ENCODE measurements at regions not wholly inside any gene's neighbourhood (a gene's known extent, or its start where the extent isn't known, plus 50 kb on each side); places are given as distances from the start of the nearest gene placed in this dataset.

DNA sequence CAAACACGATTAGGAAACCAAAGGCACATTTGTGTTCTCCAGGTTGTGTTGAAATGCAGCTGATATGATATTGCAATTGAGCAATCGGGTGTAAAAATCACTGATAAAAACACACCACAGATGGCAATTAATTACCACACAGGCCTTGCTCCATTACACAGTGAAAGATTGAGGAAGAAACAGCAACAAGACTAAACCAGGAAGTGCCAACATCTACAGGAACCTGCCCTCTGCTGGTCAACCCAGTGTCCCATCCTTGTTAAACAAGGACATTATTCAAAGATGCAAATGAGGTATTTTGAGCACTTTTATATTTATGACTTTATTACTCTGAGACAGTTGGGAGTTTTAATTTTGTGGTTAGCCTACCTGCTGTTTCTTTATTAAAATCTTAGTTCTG is 765.6 kb upstream of the GHITM start:
- Histone ChIP-seq H3K9me3 (no peaks in the 10 kb centered on the region), H3K36me3 (no peaks in the 10 kb centered on the region), H3K27ac (no peak overlapping the region), H3K4me3 (no peak overlapping the region), H3K27me3 (no peaks in the 10 kb centered on the region), H3K4me1 (no peaks in the 10 kb centered on the region)
- peak in 1 of 2 donors; percentile 37 for DNase-seq
- intact Hi-C loops (cut with DNase I; ENCODE audit: low total_unique reads): no loop called here
- TF ChIP-seq POLR2AphosphoS5 (IDR thresholded peaks at IDR 0.05) (no peak), POLR2A (IDR thresholded peaks at IDR 0.05) (no peak), EP300 (IDR thresholded peaks at IDR 0.05) (no peak), CTCF (IDR thresholded peaks at IDR 0.05) (peak in 1 of 7 experiments; percentile 7)
- WGBS, 5 donors: 59 to 83% (median 68%) methylated on average over 2 of the region's 2 CpGs

DNA sequence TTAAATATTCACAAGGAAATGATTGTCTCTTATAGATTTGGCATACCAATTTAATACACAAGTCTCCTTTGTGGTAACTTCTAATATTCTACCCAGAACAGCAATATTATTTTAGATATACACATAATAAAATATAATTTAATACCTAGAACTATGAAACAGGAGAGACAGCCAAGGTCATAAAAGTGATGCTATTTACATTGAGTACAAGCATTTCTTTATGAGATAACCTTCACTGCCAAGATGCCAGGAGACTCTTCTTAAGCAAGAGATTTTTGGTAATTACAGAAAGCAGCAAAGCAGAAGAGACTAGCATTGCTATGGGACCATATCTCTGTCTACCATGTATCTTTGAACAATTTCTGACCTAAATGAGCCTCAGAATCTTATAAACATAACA is 764.6 kb upstream of the GHITM start:
- no peak for TF ChIP-seq POLR2AphosphoS5 (IDR thresholded peaks at IDR 0.05)
- no peak for TF ChIP-seq POLR2A (IDR thresholded peaks at IDR 0.05)
- TF ChIP-seq EP300 (IDR thresholded peaks at IDR 0.05): no peak
- TF ChIP-seq CTCF (IDR thresholded peaks at IDR 0.05): no peak
- intact Hi-C loops (cut with DNase I; ENCODE audit: low total_unique reads): no loop called here
- no peaks in the 10 kb centered on the region for H3K9me3 ChIP-seq

DNA sequence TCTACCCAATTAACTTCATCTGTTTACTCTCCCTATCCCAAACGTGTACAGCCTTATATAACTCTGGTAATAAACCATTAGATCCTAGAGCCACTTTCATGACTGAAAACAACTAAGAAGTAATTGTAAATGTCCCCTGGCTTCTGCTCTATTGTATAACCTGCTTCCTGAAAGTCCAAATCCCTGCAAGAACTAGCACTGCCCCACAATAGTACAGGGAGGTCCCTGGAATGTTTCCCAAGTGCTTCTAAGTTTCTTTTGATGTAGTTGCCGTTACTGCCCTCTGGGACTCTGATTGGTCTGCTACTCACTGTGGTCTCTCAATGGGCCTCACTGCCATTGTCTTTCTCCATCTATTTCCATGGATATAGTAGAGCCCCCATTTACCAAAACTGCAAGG is 764.0 kb upstream of the GHITM start:
- Histone ChIP-seq H3K27ac (no peak overlapping the region), H3K36me3 (no peaks in the 10 kb centered on the region), H3K4me1 (no peaks in the 10 kb centered on the region), H3K4me3 (no peak overlapping the region), H3K9me3 (no peaks in the 10 kb centered on the region), H3K27me3 (no peaks in the 10 kb centered on the region)
- no peak for DNase-seq
- intact Hi-C loops (cut with DNase I; ENCODE audit: low total_unique reads): no loop called here
- no peak for TF ChIP-seq POLR2AphosphoS5 (IDR thresholded peaks at IDR 0.05)
- TF ChIP-seq POLR2A (IDR thresholded peaks at IDR 0.05): no peak
- no peak for TF ChIP-seq CTCF (IDR thresholded peaks at IDR 0.05)
- TF ChIP-seq EP300 (IDR thresholded peaks at IDR 0.05): no peak
- 35 to 44% (median 39%) methylated on average over 2 of the region's 2 CpGs for WGBS, 5 donors

More for the DNA sequence above, 764.6 kb upstream of the GHITM start:
- Histone ChIP-seq H3K36me3 (no peaks in the 10 kb centered on the region), H3K27me3 (no peaks in the 10 kb centered on the region), H3K4me1 (no peaks in the 10 kb centered on the region), H3K4me3 (no peak overlapping the region), H3K27ac (no peak overlapping the region)
- DNase-seq: no peak

DNA sequence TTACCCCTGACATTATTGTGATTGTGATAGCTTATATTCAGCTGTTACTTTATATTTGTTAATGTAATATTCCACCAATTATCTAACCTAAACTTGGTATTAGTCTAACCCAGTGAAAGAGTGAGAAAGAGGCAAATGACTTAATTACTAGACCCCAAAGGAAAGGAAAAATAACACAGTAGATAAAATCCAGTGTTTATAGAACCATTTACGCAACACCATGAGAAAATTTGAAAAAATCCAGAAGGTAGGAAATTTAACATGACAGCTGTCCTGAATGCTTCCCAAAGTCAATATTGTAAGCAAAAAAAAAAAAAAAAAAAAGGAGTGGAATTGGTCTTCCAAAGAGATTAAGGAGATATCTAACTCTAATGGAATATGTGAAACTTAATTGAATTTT is 741.5 kb upstream of the GHITM start:
- Histone ChIP-seq H3K4me3 (no peak overlapping the region), H3K9me3 (peaks cover 0 to 5% (median 2%) of the 10 kb centered on the region in 4 donors), H3K27ac (no peak overlapping the region), H3K36me3 (no peaks in the 10 kb centered on the region), H3K27me3 (no peaks in the 10 kb centered on the region), H3K4me1 (no peaks in the 10 kb centered on the region)
- no peak for TF ChIP-seq POLR2A (IDR thresholded peaks at IDR 0.05)
- TF ChIP-seq CTCF (IDR thresholded peaks at IDR 0.05): no peak
- TF ChIP-seq POLR2AphosphoS5 (IDR thresholded peaks at IDR 0.05): no peak
- no peak for TF ChIP-seq EP300 (IDR thresholded peaks at IDR 0.05)
- DNase-seq: no peak
- WGBS, 5 donors: 82 to 98% (median 94%) methylated on average over 1 of the region's 1 CpG
- intact Hi-C loops (cut with DNase I; ENCODE audit: low total_unique reads): no loop called here
